NCI-H748 (cell line): ENCODE measurements at regions not wholly inside any gene's neighbourhood (a gene's known extent, or its start where the extent isn't known, plus 50 kb on each side); places are given as distances from the start of the nearest gene placed in this dataset.
A peak's percentile ranks its signal among the peaks of the same experiment; 100 is the strongest.

ENCODE experiments used
- DNase-seq: peaks from one replicate; lab custom pipeline; 2025; ENCODE audit not compliant: unreplicated experiment; lab: John Stamatoyannopoulos, UW

DNA sequence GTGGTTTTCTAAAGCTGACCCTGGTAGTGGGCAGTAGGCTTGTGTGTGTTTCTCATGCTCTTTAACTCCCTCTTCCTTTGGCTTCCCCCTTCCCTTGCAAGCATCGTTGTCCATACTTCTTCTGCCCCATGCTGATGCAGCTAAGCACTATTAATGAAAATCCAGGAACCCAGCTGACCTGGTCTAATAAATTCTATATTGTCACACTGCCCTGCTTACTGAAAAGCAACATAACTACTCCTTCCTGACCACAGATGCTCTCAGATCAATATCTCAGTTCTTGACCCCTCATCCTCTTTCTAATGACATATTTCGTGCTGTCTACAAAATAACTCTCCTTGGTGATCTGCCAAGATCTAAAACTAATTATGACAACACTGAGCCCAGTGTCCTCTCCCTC lies 405.5 kb downstream of the EFNA5 start:
- no peak for DNase-seq

DNA sequence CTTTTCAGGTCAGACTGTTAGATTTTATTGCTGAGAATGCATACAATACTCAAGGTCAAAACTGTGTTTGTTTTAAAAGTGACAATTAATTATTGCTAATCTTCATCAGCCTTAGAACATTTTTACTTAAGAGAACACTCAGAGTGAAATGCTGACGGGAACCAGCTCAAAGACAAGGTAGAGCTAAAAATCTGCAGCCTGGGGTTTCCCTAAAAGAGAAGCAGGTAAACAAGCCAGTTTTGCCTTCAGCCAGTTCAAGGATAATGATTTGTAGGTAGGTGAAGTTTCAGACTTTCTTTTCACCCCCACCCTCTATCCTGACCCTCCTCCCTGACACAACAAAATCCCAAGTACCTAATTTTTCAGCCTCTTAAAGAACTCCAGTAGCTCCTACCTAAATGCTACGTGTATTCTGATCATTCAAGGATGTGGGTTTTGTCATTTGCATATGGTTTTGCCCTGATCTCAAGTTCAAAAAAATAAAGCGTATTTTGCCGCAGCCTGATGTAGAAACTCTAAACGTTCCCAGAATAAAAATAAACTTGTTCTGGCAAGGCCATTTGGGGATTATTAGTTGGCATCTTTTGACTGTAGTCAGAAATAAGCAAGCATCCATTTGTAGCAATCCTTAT lies 407.2 kb downstream of the EFNA5 start:
- DNase-seq = no peak

DNA sequence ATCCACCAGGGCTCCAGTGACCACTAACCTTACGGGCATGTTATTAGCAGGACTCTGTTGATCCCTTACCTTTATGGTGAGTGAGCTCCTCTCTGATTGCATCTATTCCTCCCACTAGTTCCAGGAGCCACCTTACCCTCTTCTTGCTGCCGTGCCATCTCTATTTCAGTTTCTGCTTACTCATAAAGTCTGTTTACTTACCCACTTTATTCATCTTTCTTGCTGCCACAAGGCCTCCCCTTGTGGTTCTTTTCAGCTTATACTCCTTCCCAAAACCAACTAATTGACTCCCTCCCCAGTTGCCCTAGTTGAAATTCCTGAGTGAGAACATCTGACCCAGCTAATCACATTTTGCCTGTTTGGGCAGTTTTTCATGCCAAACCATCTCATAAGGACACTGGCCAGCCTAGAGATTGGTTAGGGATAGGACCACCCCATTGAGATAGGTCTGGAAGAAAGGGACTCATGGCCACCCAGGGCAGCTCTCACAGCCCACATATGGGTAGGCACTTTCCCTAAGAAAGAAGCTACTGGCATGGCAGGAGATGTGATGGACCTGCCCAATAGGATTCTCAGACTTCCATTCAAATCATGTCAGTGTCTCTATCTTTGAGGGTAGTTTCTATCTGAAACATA lies 412.7 kb downstream of the EFNA5 start:
- no peak for DNase-seq

DNA sequence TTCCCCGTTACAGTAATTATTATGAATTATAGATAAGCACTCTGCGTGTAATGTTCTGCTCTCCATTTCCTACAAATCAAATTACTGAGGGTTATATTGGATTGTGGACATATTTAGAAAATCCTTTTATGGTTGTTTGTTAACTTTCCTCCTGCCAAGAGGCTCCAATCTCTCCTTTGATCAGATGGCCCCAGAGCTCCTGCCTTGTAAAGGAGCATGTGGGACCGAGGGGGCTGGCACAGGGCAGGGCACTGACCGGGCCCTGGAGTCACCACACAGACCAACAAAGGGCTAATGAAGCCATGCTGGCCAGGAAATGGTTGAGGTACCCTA lies 415.9 kb downstream of the EFNA5 start:
- DNase-seq = no peak

DNA sequence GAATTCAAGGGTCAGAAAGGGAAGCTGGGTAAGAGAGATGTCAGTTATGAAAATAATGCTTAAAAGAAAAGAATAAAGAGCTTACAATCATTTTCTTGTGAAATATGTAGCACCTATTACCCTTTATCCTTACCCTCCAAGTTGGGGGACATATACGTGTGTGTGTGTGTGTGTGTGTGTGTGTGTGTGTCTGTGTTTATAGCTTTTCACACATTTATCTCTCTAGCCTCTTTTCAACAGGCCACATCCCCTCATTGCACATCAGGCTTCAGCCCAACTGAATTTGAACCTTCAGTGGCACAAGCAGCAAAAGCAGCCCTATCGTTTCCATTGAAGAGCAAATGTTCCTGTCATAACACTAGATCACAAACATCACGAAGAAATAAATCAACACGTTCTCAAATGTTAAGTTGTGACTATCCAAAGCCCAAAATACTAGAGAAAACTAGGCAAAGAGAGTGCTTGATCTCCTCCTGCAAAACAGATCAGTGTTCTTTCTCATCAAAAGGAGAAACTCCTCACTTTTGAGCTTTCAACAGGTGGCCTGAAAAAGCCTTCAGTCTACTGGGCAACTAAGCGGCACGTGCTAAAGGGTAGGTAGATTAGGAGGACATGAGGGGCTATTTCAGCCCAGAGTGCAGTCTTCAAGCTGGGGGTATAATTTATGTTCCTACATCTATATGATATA lies 416.4 kb downstream of the EFNA5 start:
- DNase-seq = peak; percentile 59

DNA sequence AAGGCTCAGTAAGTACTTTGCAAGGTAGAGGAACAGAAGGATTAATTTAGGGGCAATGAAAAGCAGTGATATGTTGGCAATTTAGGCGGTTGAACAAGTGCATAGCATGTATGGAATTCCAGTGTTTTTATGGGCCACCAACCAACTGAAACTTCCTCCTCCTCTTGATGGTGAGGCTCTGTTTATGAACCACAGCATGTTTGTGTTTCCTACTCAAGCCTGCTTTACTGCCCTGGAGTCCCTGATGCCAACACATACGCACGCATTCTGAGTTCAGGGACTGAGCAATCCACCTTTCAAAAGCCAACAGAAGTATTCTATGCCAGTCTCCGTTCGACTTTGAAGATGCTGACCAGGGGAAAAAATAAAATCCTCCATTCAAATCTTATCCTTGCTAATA lies 417.5 kb downstream of the EFNA5 start:
- no peak for DNase-seq

DNA sequence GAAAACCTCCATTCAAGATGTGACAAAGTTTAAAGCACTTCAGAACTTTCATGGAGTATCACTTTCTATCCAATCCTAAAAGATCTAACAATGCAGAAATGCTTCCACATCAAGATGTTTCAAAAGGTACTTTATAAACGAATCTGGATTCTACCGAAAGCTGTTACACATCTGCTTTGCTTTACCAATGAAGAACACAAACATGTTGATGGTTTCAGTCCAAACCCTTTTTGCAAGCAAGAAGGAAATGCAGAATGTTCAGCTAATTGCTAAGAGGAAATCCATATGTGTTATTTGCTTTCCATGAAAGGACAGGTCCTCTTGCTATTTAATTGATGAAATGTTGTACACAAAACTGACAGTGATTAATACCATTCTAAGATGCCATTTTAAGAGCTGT lies 419.6 kb downstream of the EFNA5 start:
- peak; percentile 18 for DNase-seq

DNA sequence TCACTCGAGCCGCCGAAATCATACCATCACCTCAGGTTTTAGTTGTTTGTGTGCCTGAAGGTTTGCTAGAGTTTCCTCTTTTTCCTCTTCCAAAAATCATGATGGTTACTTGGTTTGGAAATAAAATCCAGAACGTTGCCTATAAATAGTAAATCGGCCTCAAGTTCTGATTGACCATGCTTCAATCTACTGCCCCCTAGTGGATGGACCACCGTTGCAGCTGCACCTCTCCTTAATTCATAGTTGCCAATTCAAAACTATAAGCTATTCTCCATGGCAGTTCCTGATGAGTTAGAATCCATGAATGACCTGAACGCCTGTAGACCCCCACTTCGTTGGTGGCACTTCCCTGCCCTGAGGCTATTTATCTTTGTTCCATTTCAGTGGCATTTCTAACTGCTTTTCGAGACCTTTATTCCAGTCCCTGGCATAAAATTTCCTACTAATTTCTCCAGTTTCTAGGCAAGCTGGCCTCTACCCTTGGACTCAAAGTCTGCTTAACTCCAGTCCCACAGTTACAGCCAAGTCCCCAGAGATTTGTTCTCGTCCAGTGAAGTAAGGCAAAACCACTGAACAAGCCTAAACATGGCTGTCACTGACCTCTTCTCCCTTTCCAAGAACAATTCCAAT lies 422.6 kb downstream of the EFNA5 start:
- DNase-seq = peak; percentile 78

DNA sequence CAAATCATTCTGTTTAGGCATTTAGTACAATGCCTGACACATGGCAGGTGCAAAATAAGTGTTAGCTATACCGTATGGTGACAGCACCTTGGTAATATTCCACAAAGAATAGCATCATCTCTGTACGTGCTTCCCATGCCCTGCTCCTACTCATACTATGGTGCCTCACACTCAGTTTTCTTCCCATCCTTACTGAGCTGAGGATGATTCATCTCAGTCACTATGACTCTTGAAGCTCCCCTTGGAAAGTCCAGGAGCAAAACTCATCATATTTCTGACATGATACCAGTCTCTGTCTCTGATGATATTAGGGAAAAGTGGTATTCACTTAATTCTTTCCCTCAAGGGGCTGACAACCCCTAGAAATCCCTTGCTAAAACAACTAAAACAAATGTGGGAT lies 423.3 kb downstream of the EFNA5 start:
- no peak for DNase-seq

DNA sequence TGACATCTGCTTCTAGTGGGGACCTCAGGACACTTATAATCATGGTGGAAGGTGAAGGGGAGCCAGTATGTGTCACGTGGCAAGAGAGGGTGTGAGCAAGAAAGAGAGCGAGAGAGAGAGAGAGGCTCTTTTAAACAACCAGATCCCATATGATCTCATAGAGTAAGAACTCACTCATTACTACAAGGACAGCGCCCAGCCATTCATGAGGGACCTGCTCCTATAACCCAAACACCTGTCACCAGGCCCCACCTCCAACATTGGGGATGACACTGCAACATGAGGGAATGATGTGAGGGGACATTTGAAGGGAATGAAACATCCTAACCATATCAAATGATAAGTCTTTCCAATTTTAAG lies 427.5 kb downstream of the EFNA5 start:
- no peak for DNase-seq

DNA sequence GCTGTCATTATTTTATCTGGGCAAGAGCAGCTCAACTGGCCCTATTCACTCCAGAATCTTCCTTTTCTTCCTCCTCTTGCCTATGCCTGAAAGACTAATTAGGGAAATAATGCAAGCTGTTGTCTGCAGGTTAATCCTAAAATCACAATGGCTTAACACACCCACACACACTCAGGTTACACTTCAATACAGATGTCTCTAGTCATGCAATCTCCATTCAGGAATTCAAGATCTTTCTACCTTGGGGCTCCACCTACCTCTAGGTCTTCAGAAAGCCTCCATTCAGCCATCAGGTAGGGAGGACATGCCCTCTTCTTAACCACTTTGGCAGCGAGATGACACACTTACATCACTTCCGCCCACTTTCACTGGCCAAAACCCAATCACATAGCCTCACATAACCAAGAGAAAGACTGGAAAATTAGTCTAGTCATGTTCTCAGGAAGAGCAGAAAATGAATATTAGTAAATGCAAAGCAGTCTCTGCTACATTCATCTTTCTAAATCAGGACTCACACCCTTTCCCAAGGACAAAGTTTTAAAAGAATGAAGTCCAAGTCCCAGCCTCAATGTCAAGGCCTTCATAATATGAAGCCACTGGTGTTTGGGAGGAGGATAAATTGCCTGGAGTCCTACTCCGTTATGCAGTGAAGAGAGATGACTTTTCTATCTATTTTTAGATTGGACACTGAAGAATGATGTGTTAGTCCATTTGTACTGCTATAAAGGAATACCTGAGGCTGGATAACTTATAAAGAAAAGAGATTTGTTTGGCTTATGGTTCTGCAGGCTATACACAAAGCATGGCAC lies 428.1 kb downstream of the EFNA5 start:
- DNase-seq = no peak

DNA sequence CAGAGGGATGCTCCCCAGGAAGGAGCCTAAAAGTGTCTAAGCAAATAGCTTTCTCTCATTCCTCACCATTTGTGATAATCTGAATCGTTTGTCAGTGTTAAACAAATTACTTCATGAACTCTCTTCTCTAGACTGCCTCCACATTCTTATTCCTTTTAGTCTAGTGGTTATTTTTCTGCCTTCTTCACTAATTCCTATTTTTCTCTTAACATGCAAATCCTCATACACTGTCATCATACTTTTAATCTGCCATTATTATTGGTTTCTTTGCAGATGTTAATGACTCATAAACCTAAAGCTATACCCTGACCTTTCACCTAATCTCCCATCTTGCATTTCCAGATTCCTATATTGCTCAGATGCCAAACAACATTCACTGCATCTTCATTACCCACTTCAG lies 428.9 kb downstream of the EFNA5 start:
- DNase-seq = no peak

DNA sequence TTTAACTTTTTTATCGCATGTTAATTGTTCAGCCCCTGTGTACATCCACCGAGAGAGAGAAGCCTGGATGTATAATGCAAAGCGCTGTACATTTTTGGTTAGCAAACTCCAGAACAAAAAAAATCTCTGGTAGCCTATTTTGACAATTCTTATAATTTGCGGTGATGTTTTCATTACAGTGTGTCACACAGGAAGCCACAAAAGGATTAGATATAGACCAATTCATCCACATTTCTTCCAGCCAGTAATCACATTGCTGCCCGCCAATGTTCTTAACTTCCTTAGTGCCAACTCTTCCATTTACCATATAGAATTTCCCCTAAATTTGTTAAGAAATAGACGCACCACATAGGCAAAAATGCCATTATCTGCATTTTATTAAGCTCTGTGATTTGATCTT lies 435.6 kb downstream of the EFNA5 start:
- no peak for DNase-seq

DNA sequence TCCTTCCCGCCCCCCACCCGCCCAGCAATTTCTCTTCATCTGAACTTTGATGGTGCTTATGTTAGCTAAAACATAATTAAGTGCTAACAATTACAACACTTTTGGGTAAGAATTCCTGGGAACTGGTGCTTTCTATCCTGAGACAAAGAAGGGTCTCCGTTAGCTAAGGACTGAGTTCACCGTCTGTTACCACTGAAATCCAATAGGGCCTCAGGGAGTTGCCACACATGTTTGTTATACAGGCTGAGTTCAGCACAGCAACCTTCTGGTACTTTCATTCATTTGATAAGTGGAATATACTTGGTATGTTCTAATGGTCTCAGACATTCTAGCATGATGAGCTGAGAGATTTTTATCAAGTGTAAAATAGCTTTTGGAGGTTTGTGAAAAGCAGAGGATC lies 437.9 kb downstream of the EFNA5 start:
- DNase-seq = no peak

DNA sequence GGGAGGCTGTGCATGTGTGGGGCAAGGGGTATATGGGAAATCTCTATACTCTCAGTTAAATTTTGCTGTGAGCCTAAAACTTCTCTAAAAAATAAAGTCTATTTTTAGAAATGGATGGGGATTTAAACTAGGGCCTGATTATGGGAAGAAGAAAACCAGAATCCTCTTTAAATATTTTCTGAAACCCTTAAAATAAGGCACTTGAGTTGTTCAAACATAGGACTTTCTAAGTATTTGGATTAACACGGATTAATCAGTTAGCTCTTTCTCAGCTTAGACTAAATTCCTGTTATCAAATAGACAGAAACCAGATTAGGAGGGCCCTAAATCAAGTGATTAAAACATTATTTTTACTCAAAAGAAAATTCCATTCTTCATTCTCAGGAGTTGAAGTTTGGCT lies 438.4 kb downstream of the EFNA5 start:
- no peak for DNase-seq

DNA sequence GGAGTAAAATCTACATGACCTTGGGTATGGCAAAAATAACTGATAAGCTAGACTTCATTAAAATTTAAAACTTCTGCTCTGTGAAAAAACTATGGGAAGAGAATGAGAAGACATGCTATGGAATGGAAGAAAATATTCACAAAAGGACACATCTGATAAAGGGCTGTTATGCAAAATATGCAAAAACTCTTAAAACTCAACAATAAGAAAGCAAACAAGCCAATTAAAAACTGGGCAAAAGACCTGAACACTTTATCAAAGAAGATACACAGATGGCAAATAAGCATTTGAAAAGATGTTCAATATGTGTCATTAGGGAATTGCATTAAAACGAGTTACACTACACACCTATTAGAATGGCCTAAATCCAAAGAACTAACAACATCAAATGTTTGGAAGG lies 439.5 kb downstream of the EFNA5 start:
- DNase-seq = no peak

DNA sequence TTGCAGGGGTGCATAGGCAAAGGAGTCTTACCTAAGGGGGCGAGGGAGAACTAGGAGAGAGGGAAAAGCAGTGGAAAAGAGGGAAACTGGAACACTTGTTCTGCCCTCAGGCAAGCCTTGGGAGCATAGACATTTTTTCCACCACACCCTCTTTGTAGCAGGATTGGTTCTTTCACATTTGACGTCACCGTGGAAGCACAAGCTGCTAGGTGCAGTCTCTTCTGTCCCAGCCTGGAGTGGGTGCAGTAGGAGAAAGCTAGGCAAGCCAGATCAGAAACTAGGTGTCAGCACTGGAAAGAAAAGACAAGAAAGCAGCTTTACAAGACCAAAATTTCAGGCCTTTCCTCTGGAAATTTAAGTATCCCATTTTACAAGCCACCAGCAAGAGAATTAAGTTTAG lies 440.4 kb downstream of the EFNA5 start:
- DNase-seq = no peak

DNA sequence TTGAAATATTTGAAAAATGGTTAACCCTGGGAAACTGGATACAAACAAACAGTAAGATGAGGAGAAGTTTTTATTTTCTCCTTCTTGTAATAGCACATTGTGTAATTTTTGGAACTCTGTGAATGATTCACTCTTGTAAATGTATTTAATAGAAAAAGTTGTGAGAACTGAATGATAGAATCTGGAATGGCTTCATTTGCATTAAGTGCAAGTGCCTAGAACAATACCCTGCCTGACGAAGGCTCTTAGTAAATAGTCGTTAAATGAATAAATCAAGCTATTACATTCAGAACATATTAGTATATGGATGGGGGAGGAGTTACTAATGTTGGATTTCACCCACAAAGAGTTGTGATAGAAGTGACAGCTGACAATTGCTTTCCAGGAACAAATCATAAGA lies 442.5 kb downstream of the EFNA5 start:
- no peak for DNase-seq

DNA sequence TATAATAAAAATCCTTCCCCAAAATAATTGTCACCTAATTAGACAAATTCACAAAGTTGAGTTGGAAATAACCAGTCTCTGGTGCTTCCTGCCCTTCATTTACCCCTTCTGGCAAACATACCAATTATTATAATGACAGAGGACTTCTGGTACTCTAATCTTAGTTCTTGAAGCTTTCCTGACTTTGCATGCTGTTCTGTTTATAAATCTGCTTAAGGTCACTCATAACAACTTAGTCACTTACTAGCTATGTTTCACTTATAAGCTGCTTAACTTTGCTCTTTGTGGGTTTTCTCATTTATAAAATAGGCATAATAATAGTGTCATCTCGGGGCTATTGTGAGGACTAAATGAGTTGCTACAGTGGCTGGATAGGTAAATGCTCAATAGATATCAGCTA lies 446.5 kb downstream of the EFNA5 start:
- DNase-seq = no peak

DNA sequence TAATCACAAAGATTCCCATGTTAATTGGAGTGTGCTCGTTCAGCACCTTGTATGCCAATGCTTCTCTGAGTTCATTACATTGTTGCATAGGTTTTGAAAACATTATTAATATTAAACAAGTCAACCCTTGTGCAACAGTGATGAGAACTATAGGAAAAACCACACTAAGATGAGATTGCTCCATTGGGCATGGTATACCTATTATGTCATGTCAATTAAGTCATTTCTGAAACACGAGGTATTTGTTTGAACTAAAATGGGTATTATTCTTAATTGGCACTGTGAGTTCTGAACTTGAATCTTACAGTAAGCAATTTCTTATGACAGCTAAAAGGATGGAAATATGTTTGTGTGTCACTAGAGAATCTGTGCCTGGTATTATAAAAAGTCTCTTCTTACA lies 447.7 kb downstream of the EFNA5 start:
- no peak for DNase-seq

DNA sequence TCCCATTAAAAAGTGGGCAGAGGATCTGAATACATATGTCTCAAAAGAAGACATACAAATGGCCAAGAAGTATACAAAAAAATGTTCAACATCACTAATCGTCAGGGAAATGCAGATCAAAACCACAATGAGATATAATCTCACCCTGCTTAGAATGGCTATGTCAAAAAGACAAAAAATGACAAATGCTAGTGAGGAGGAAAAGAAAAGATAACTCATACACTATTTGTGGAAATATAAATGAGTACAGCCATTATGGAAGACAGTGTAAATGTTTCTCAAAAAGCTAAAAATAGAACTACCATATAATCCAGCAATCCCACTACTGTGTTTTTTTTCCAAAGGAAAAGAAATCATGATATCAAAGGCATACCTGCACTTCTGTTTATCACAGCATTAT lies 450.7 kb downstream of the EFNA5 start:
- DNase-seq = no peak
